ENCODE measurements at regions not wholly inside any gene's neighbourhood (a gene's known extent, or its start where the extent isn't known, plus 50 kb on each side); places are given as distances from the start of the nearest gene placed in this dataset.

- Histone ChIP-seq H3K9me3 (ENCODE audit: low read depth) (no peaks in the 10 kb centered on the region), H3K4me1 (ENCODE audit: low read depth) (no peaks in the 10 kb centered on the region), H3K27ac (no peak overlapping the region), H3K36me3 (no peaks in the 10 kb centered on the region), H3K27me3 (no peaks in the 10 kb centered on the region), H3K4me3 (no peak overlapping the region)
- DNase-seq (ENCODE audit: low read depth in 1 of 2, low spot score in 1 of 2): peak in 1 of 2 donors; percentile 19
- TF ChIP-seq, protein P1, sequence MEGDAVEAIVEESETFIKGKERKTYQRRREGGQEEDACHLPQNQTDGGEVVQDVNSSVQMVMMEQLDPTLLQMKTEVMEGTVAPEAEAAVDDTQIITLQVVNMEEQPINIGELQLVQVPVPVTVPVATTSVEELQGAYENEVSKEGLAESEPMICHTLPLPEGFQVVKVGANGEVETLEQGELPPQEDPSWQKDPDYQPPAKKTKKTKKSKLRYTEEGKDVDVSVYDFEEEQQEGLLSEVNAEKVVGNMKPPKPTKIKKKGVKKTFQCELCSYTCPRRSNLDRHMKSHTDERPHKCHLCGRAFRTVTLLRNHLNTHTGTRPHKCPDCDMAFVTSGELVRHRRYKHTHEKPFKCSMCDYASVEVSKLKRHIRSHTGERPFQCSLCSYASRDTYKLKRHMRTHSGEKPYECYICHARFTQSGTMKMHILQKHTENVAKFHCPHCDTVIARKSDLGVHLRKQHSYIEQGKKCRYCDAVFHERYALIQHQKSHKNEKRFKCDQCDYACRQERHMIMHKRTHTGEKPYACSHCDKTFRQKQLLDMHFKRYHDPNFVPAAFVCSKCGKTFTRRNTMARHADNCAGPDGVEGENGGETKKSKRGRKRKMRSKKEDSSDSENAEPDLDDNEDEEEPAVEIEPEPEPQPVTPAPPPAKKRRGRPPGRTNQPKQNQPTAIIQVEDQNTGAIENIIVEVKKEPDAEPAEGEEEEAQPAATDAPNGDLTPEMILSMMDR (IDR thresholded peaks at IDR 0.05; ENCODE audit: low read depth, low read length): no peak
Measured at GRCh38 chr5:145124806-145125205, 710.3 kb downstream of the PRELID2 start.

DNA sequence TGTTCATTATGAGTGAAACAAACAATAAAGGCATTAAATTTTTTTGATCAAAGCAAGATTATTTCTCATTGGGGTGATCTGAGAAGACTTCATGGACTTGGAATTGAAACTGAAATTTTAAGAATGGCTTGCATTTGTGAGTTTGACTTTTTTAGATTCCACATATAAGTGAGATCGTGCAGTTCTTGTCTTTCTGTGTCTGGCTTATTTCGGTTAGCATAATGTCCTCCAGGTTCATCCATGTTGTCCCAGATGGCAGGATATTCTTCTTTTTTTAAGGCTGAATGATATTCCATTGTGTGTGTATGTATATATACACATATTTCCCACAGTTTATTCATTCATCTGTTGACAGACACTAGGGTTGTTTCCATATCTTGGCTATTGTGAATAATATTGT, 716.5 kb downstream of the PRELID2 start:
- TF ChIP-seq, protein P1 (IDR thresholded peaks at IDR 0.05; ENCODE audit: low read depth, low read length): no peak
- H3K9me3 ChIP-seq (ENCODE audit: low read depth): no peaks in the 10 kb centered on the region
- no peaks in the 10 kb centered on the region for H3K27me3 ChIP-seq
- H3K27ac ChIP-seq: no peak overlapping the region
- no peaks in the 10 kb centered on the region for H3K4me1 ChIP-seq (ENCODE audit: low read depth)
- no peaks in the 10 kb centered on the region for H3K36me3 ChIP-seq
- no peak overlapping the region for H3K4me3 ChIP-seq
- no peak for DNase-seq (ENCODE audit: low read depth in 1 of 2, low spot score in 1 of 2)

DNA sequence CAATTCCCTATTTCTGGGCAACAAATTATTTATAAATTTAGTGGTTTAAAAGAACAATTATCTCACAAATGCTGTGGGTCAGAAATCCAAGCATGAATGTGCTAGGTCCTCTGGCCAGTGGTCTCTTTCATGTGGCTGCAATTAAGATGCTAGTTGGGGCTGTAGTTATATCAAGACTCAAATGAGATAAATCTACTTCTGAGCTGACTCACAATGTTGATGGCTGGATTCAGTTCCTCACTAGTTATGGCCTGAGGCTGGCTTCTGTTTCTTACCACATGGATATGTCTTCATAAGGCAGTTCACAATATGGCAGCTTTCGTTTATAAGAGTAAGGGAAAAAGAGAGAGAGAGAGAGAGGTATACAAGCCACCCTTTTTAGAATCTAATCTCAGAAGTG, 717.0 kb downstream of the PRELID2 start:
- no peaks in the 10 kb centered on the region for H3K9me3 ChIP-seq (ENCODE audit: low read depth)
- TF ChIP-seq, protein P1 (IDR thresholded peaks at IDR 0.05; ENCODE audit: low read depth, low read length): no peak
- no peak for DNase-seq (ENCODE audit: low read depth in 1 of 2, low spot score in 1 of 2)
- H3K4me1 ChIP-seq (ENCODE audit: low read depth): no peaks in the 10 kb centered on the region
- no peak overlapping the region for H3K27ac ChIP-seq
- no peaks in the 10 kb centered on the region for H3K36me3 ChIP-seq
- H3K27me3 ChIP-seq: no peaks in the 10 kb centered on the region
- H3K4me3 ChIP-seq: no peak overlapping the region

DNA sequence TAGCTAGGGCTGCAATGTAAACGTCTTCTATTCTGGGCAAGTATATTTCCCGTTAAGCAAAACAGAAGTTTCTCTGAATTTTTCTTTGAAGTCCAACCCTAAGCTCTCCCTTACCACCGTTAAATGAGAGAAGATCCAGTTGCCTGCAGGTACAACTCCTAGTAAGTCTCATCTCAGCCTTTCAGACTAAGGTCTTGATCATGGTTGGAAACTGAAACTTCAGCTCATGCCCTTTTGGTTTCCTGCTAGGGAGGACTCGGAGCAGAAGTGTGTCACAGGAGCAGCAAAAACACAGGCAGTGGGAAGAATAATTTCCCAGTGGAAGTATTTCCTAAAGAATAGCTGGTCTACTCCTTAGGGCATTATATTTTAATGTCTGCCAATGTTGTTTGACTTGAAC, 717.9 kb downstream of the PRELID2 start:
- TF ChIP-seq, protein P1 (IDR thresholded peaks at IDR 0.05; ENCODE audit: low read depth, low read length): no peak
- no peak overlapping the region for H3K4me3 ChIP-seq
- no peak overlapping the region for H3K27ac ChIP-seq
- H3K4me1 ChIP-seq (ENCODE audit: low read depth): no peaks in the 10 kb centered on the region
- no peaks in the 10 kb centered on the region for H3K9me3 ChIP-seq (ENCODE audit: low read depth)
- H3K27me3 ChIP-seq: no peaks in the 10 kb centered on the region
- no peak for DNase-seq (ENCODE audit: low read depth in 1 of 2, low spot score in 1 of 2)
- no peaks in the 10 kb centered on the region for H3K36me3 ChIP-seq

DNA sequence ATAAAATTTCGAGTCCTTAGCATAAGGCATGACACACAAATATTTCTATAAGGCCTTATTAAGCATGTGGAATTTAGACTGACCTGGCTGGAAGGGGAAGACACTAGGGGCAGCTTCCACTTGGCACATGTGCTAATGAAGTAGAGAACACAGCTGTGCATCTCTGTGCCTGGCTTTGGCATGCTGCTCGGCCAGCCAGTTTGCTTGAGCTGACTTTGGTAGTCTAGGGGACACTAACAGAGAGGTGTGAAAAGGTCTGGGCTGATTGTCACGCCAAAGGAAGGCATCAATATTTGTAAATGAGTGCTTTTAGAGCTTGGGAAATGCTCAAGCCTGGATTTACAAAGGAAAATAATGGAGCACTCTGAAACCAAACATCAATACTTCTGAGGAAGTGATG, 723.7 kb downstream of the PRELID2 start:
- Histone ChIP-seq H3K4me3 (no peak overlapping the region), H3K4me1 (ENCODE audit: low read depth) (no peaks in the 10 kb centered on the region), H3K27ac (no peak overlapping the region), H3K9me3 (ENCODE audit: low read depth) (no peaks in the 10 kb centered on the region), H3K27me3 (no peaks in the 10 kb centered on the region), H3K36me3 (no peaks in the 10 kb centered on the region)
- DNase-seq (ENCODE audit: low read depth in 1 of 2, low spot score in 1 of 2): no peak
- TF ChIP-seq, protein P1 (IDR thresholded peaks at IDR 0.05; ENCODE audit: low read depth, low read length): no peak

DNA sequence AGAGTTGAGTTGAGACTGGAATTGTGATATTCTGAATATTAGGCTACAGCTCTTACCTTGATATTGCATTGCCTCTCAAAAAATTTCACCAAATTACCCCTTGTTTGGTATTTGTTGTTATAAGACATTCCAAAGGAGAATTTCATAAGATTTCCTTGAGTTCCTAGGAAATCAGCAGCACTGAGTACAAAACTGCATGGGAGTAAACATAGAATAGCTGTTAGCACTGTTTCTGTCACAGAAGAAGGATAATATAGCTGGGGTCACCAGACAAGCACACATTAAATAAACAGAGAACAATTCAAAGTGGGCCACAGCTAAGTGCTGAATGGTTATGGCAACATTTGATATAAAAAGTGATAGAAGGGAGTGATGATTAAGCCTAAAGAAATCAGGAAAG, 724.3 kb downstream of the PRELID2 start:
- H3K27ac ChIP-seq: no peak overlapping the region
- no peaks in the 10 kb centered on the region for H3K36me3 ChIP-seq
- H3K9me3 ChIP-seq (ENCODE audit: low read depth): no peaks in the 10 kb centered on the region
- no peak overlapping the region for H3K4me3 ChIP-seq
- H3K27me3 ChIP-seq: no peaks in the 10 kb centered on the region
- no peak for DNase-seq (ENCODE audit: low read depth in 1 of 2, low spot score in 1 of 2)
- H3K4me1 ChIP-seq (ENCODE audit: low read depth): peaks cover under 1% of the 10 kb centered on the region
- TF ChIP-seq, protein P1 (IDR thresholded peaks at IDR 0.05; ENCODE audit: low read depth, low read length): no peak

Measured in cardiac muscle cell (in vitro differentiated cells and primary cell).